Adrenal gland (tissue), 9 donors: ENCODE measurements at regions not wholly inside any gene's neighbourhood (a gene's known extent, or its start where the extent isn't known, plus 50 kb on each side); places are given as distances from the start of the nearest gene placed in this dataset.

Experiments used
- DNase-seq, 7 donors: peaks; one replicate each; pipeline ENCODE4 v3.0.0-alpha.2; 2019 to 2020
- H3K27ac ChIP-seq, 5 donors: fragments of 200-600 bp; sonication (generic) in 4 of 5; 1 replicate in 3 of 5; 2 replicates in 2 of 5; pipeline versions ENCODE4 v1.5.1 to v1.8.0; 2016 to 2020; ENCODE audit warnings: mild to moderate bottlenecking in 1 of 5
- H3K27me3 ChIP-seq: fragments of 200-600 bp; 2 replicates; pipeline ENCODE4 v1.8.0; 2021
- H3K36me3 ChIP-seq, 2 donors: fragments of 200-600 bp; replicated peaks in 1 of 2; 1 replicate in 1 of 2; 2 replicates in 1 of 2; pipeline versions ENCODE4 v1.5.1 to v1.8.0; 2018 to 2022
- H3K4me1 ChIP-seq, 2 donors: fragments of 200-600 bp; replicated peaks in 1 of 2; 1 replicate in 1 of 2; 2 replicates in 1 of 2; pipeline versions ENCODE4 v1.5.1 to v1.8.0; 2018 to 2021
- H3K4me3 ChIP-seq, 4 donors: fragments of 200-600 bp; sonication (generic) in 3 of 4; one replicate each; pipeline ENCODE4 v1.5.1; 2016 to 2018
- H3K9me3 ChIP-seq, 3 donors: fragments of 200-600 bp; sonication (generic) in 1 of 3; replicated peaks in 1 of 3; 1 replicate in 2 of 3; 2 replicates in 1 of 3; pipeline versions ENCODE4 v1.5.1 to v1.8.0; 2016 to 2021
- CTCF ChIP-seq, 6 experiments: fragments of 450-650 bp in 4 of 6; fragments of 200-600 bp in 2 of 6; sonication (generic) in 1 of 6; IDR thresholded peaks; 1 replicate in 5 of 6; 2 replicates in 1 of 6; pipeline versions ENCODE4 v1.5.1 to v1.8.0; 2016 to 2021; ENCODE audit warnings: antibody characterized with exemption in 6 of 6, mild to moderate bottlenecking in 2 of 6, moderate library complexity in 1 of 6
- POLR2A ChIP-seq, 2 donors: fragments of 450-650 bp; IDR thresholded peaks; one replicate each; pipeline ENCODE4 v1.6.1; 2017; ENCODE audit warnings: antibody characterized with exemption in 2 of 2, mild to moderate bottlenecking in 2 of 2, moderate library complexity in 1 of 2
- WGBS, 4 donors: extraction: QIAGEN DNeasy Blood & Tissue Kit in 2 of 4; methylation state at CpG; one replicate each; pipeline versions ENCODE4 v1.1.5 to v1.1.7; 2013 to 2017; 5-methylcytosine and 5-hydroxymethylcytosine counted together
- intact Hi-C, 2 donors: fragments of 100-400 bp; cut with DNase I; formaldehyde crosslinking; loops; one replicate each; pipeline versions ENCODE4 v1.14.1 to v1.15.0; 2022 to 2023
- donor health status: healthy with polysubstance abuse.
- donor health status: Bipolar disorder and iron deficiency.
- donor health status: DM: yes; HTN: yes; CAD: no.
- donor health status: DM: no; HTN: no; CAD: no.
- donor health status: DM: no; HTN: no; CAD: no.

- intact Hi-C loops, result no loop called here
- H3K36me3 ChIP-seq, result no peaks in the 10 kb centered on the region
- no peak for DNase-seq
- no peak for TF ChIP-seq CTCF (IDR thresholded peaks at IDR 0.05)
- no peak for TF ChIP-seq POLR2A (IDR thresholded peaks at IDR 0.05)
- no peak overlapping the region for H3K4me3 ChIP-seq
- no peaks in the 10 kb centered on the region for H3K27me3 ChIP-seq
- no peaks in the 10 kb centered on the region for H3K9me3 ChIP-seq
- no peaks in the 10 kb centered on the region for H3K4me1 ChIP-seq
- H3K27ac ChIP-seq, result no peak overlapping the region
- 56 to 69% (median 60%) methylated on average over 7 of the region's 7 CpGs for WGBS, 4 donors
Observed at GRCh38 chr11:129530154-129530895, 154.7 kb downstream of the BARX2 start.

GRCh38 chr11:129533395-129533794 is 157.7 kb downstream of the BARX2 start:
- TF ChIP-seq CTCF (IDR thresholded peaks at IDR 0.05), result no peak
- TF ChIP-seq POLR2A (IDR thresholded peaks at IDR 0.05), result no peak
- H3K9me3 ChIP-seq, result no peaks in the 10 kb centered on the region
- H3K4me1 ChIP-seq, result no peaks in the 10 kb centered on the region
- H3K36me3 ChIP-seq, result no peaks in the 10 kb centered on the region
- DNase-seq, result no peak
- no peaks in the 10 kb centered on the region for H3K27me3 ChIP-seq
- no peak overlapping the region for H3K27ac ChIP-seq
- intact Hi-C loops, result no loop called here
- H3K4me3 ChIP-seq, result no peak overlapping the region

GRCh38 chr11:129536338-129536737 is 160.7 kb downstream of the BARX2 start:
- intact Hi-C loops, result no loop called here
- Histone ChIP-seq H3K27ac (no peak overlapping the region), H3K36me3 (no peaks in the 10 kb centered on the region), H3K4me3 (no peak overlapping the region), H3K9me3 (no peaks in the 10 kb centered on the region), H3K4me1 (no peaks in the 10 kb centered on the region), H3K27me3 (no peaks in the 10 kb centered on the region)
- no peak for DNase-seq
- 49 to 83% (median 73%) methylated on average over 1 of the region's 1 CpG for WGBS, 4 donors
- TF ChIP-seq CTCF (IDR thresholded peaks at IDR 0.05), result no peak
- no peak for TF ChIP-seq POLR2A (IDR thresholded peaks at IDR 0.05)

GRCh38 chr11:129538323-129538722 is 162.7 kb downstream of the BARX2 start:
- TF ChIP-seq POLR2A (IDR thresholded peaks at IDR 0.05), result no peak
- no peak for TF ChIP-seq CTCF (IDR thresholded peaks at IDR 0.05)
- no peak overlapping the region for H3K27ac ChIP-seq
- no peaks in the 10 kb centered on the region for H3K9me3 ChIP-seq
- H3K4me3 ChIP-seq, result no peak overlapping the region
- no peaks in the 10 kb centered on the region for H3K27me3 ChIP-seq
- intact Hi-C loops, result no loop called here
- H3K36me3 ChIP-seq, result no peaks in the 10 kb centered on the region
- no peaks in the 10 kb centered on the region for H3K4me1 ChIP-seq
- no peak for DNase-seq
- 84 to 96% (median 88%) methylated on average over 2 of the region's 2 CpGs for WGBS, 4 donors
